SU-DHL-6 (cell line): ENCODE measurements at regions not wholly inside any gene's neighbourhood (a gene's known extent, or its start where the extent isn't known, plus 50 kb on each side); places are given as distances from the start of the nearest gene placed in this dataset.
"Not testable (repeated sequence)": the region's sequence is repeated elsewhere in the genome, so short reads cannot be mapped to it uniquely, and the experiment has no call there.

ENCODE experiments used
- EZH2phosphoT487 ChIP-seq: fragments of 200-600 bp; sonication (generic), shearing (Covaris generic); conservative IDR thresholded peaks from 2 replicates; pipeline ENCODE4 v1.6.1; 2018; ENCODE audit warnings: mild to moderate bottlenecking, antibody characterized with exemption, low read length, moderate library complexity, mixed read lengths
- TF ChIP-seq, protein P1 (sequence below): fragments of 200-600 bp; sonication (generic); IDR thresholded peaks from one replicate; pipeline ENCODE4 v1.5.1; 2017; ENCODE audit warnings: antibody characterized with exemption, mild to moderate bottlenecking, low read length, moderate library complexity; ENCODE audit not compliant: insufficient read depth, poor library complexity, severe bottlenecking

DNA sequence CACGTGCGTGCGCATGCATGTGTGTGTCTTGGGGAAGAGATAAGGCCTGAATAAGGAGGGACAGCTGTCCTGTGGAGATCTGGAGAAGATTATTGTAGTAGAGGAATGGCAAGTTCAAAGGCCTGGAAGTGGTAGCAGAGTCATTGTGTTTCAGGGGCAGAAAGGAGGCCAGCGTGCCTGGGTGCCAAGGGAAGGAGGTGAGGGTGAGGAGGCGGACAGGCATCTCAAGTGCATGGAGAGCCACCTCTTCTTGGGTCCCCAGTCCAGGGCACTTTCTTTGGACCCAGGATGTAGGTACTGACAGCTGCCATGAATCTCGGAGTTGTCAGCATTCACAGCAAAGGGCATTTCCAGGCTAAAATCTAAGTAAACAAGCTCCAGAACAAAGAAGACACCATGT, 279.7 kb upstream of the PLGLB1 start:
- TF ChIP-seq, protein P1, sequence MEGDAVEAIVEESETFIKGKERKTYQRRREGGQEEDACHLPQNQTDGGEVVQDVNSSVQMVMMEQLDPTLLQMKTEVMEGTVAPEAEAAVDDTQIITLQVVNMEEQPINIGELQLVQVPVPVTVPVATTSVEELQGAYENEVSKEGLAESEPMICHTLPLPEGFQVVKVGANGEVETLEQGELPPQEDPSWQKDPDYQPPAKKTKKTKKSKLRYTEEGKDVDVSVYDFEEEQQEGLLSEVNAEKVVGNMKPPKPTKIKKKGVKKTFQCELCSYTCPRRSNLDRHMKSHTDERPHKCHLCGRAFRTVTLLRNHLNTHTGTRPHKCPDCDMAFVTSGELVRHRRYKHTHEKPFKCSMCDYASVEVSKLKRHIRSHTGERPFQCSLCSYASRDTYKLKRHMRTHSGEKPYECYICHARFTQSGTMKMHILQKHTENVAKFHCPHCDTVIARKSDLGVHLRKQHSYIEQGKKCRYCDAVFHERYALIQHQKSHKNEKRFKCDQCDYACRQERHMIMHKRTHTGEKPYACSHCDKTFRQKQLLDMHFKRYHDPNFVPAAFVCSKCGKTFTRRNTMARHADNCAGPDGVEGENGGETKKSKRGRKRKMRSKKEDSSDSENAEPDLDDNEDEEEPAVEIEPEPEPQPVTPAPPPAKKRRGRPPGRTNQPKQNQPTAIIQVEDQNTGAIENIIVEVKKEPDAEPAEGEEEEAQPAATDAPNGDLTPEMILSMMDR, result not testable (repeated sequence)
- TF ChIP-seq EZH2phosphoT487, result not testable (repeated sequence)
